B cell (primary cell): ENCODE measurements at regions not wholly inside any gene's neighbourhood (a gene's known extent, or its start where the extent isn't known, plus 50 kb on each side); places are given as distances from the start of the nearest gene placed in this dataset.

ENCODE experiments used
- CTCF ChIP-seq: fragments of 200-600 bp; IDR thresholded peaks from one replicate; pipeline ENCODE4 v1.8.0; 2022; ENCODE audit warnings: antibody characterized with exemption, mild to moderate bottlenecking
- EZH2 ChIP-seq: IDR thresholded peaks from 2 replicates; pipeline ENCODE4 v1.6.1; 2012; ENCODE audit warnings: borderline replicate concordance, low read depth, mild to moderate bottlenecking, moderate library complexity, low read length; ENCODE audit not compliant: insufficient read depth, poor library complexity, severe bottlenecking

DNA sequence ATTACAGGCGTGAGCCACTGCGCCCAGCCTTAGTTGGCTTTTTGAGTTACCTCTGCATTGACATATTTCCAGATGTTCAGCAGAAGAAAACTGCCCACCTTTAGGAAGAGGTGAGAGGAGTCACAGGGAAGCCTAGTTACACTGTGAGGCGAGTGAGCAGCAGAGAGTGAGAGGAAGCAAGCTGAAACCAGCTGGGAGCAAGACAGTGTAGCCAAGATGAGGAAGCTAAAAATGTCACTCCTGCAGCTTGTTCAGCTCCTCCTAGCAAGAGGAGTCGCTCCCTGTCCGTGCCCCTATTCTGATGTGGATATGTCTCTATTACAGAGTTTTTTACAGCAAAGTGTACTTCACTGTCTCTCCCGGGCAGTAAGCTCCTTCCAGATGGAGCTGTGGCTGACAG lies 127.6 kb downstream of the GXYLT1 start:
- TF ChIP-seq EZH2 (no peak), CTCF (no peak)
